ENCODE measurements at regions not wholly inside any gene's neighbourhood (a gene's known extent, or its start where the extent isn't known, plus 50 kb on each side); places are given as distances from the start of the nearest gene placed in this dataset.

DNA sequence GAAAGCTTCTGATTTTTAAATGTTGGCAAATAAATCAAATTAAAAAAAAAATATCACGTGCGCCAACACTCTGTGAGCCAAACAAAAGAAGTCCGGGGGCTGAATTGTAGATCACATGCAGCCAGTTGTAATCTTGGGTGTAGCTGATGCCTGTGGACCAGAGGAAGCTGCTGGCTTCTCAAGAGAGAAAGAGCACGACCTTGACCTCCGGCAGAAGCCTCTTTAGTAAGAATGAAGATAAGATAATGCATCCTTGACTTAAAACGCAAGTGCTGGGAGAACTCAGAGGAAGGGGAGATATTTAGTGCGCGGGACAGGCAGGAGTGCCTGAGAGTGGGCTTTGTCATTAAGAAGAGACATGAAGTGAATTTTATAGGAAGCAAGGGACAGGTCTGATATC is 162.8 kb upstream of the TBX3 start:
- Histone ChIP-seq H3K4me3 (no peak overlapping the region), H3K9me3 (ENCODE audit: low read depth) (no peaks in the 10 kb centered on the region), H3K27me3 (no peaks in the 10 kb centered on the region), H3K27ac (peak overlapping the region; percentile 47), H3K4me1 (ENCODE audit: low read depth) (peaks cover 11% of the 10 kb centered on the region), H3K36me3 (no peaks in the 10 kb centered on the region)
- DNase-seq (ENCODE audit: low read depth in 1 of 2, low spot score in 1 of 2) = peak; percentile 12 to 55
- TF ChIP-seq, protein P1, sequence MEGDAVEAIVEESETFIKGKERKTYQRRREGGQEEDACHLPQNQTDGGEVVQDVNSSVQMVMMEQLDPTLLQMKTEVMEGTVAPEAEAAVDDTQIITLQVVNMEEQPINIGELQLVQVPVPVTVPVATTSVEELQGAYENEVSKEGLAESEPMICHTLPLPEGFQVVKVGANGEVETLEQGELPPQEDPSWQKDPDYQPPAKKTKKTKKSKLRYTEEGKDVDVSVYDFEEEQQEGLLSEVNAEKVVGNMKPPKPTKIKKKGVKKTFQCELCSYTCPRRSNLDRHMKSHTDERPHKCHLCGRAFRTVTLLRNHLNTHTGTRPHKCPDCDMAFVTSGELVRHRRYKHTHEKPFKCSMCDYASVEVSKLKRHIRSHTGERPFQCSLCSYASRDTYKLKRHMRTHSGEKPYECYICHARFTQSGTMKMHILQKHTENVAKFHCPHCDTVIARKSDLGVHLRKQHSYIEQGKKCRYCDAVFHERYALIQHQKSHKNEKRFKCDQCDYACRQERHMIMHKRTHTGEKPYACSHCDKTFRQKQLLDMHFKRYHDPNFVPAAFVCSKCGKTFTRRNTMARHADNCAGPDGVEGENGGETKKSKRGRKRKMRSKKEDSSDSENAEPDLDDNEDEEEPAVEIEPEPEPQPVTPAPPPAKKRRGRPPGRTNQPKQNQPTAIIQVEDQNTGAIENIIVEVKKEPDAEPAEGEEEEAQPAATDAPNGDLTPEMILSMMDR (IDR thresholded peaks at IDR 0.05; ENCODE audit: low read depth, low read length) = no peak

DNA sequence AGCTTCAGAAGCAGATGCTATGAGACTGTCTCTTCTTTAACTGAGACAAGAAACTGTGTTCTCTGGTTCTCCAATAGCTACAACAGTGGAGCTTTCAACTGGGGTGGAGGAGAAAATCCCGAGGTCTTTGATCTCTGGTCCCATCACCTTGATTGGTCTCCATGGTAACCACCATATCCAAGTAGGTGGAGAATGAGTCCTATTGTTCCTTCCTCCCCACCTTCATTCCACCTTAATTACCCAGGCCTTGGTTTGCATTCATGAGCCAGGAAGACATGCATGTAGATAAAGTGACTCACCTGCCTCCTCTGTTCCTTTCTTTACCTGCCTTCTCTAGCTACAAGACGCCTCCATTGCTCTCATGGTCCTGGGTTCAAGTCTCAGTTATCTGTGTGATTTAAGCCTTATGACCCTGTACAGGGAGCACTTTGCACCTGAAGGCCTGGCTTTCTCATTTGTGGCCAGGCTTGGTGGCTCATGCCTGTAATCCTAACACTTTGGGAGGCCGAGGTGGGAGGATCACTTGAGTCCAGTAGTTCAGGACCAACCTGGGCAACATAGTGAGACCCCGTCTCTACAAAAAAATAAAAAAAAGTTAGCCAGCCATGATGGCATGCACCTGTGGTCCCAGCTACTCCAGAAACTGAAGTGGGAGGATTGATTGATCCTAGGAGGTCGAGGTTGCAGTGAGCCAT is 157.7 kb upstream of the TBX3 start:
- Histone ChIP-seq H3K36me3 (no peaks in the 10 kb centered on the region), H3K4me3 (no peak overlapping the region), H3K27me3 (no peaks in the 10 kb centered on the region), H3K9me3 (ENCODE audit: low read depth) (no peaks in the 10 kb centered on the region), H3K27ac (no peak overlapping the region), H3K4me1 (ENCODE audit: low read depth) (peaks cover 2% of the 10 kb centered on the region)
- no peak for DNase-seq (ENCODE audit: low read depth in 1 of 2, low spot score in 1 of 2)
- TF ChIP-seq, protein P1 (IDR thresholded peaks at IDR 0.05; ENCODE audit: low read depth, low read length) = no peak

DNA sequence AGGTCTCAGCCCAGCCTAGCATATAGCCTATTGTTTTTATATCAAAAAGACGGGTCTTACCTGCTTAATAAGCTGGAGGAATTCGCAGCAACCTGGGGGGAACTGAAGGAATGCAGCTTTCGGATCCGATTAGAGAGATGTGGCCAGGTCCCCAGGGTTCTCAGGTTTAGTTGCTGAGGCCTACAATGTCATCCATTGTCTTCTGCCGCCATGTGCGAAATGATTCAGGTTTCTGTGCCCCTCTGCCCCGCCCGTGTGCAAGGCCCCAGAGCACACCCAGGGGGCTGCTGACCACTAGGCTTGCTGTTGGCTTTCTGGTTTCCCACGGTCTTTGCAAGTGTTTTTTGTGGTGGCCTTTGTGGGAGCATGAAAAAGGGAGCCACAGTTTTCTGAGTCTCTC is 154.5 kb upstream of the TBX3 start:
- H3K27me3 ChIP-seq = no peaks in the 10 kb centered on the region
- H3K4me3 ChIP-seq = no peak overlapping the region
- DNase-seq (ENCODE audit: low read depth in 1 of 2, low spot score in 1 of 2) = no peak
- no peaks in the 10 kb centered on the region for H3K36me3 ChIP-seq
- TF ChIP-seq, protein P1 (IDR thresholded peaks at IDR 0.05; ENCODE audit: low read depth, low read length) = no peak
- no peak overlapping the region for H3K27ac ChIP-seq
- no peaks in the 10 kb centered on the region for H3K9me3 ChIP-seq (ENCODE audit: low read depth)
- H3K4me1 ChIP-seq (ENCODE audit: low read depth) = no peaks in the 10 kb centered on the region

DNA sequence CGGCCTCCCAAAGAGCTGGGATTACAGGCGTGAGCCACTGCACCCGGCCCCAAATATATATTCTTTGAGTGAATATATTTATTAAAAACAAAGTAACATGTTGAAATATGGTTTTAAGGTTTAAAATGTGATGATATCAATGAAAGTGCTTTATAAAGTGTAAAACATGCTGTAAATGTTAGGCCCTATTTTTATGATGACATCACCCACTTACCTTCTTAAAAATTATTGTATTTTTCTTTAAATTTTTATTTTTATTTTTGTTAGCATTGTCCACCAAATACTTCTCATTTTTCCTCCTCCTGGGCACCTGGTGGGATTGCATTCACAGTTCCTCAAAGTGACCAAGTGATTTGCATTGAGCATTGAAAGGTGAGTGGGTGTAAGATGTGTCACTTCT is 152.6 kb upstream of the TBX3 start:
- TF ChIP-seq, protein P1 (IDR thresholded peaks at IDR 0.05; ENCODE audit: low read depth, low read length) = no peak
- no peak for DNase-seq (ENCODE audit: low read depth in 1 of 2, low spot score in 1 of 2)
- no peak overlapping the region for H3K4me3 ChIP-seq

DNA sequence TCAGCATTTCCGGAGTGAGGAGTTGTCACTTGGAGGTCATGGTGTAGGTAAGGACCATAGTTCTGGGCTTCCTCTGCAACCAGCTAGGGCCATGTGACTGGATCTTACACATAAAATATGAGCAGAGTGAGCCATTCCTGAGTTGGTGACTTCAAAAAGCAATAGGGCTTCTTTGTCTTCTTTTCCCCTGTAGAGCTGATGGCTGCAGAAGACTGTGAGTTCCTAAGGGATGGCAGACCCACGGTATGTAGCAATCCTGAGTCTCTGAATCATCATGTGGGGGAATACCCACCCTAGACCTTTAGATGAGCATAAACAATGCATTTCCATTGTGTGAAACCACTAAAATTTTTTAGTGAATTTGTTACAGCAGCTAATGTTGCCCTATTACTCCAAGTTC is 151.1 kb upstream of the TBX3 start:
- DNase-seq (ENCODE audit: low read depth in 1 of 2, low spot score in 1 of 2) = peak in 1 of 2 donors; percentile 82
- no peaks in the 10 kb centered on the region for H3K27me3 ChIP-seq
- no peak overlapping the region for H3K4me3 ChIP-seq
- TF ChIP-seq, protein P1 (IDR thresholded peaks at IDR 0.05; ENCODE audit: low read depth, low read length) = no peak
- no peaks in the 10 kb centered on the region for H3K9me3 ChIP-seq (ENCODE audit: low read depth)
- no peak overlapping the region for H3K27ac ChIP-seq
- no peaks in the 10 kb centered on the region for H3K36me3 ChIP-seq
- H3K4me1 ChIP-seq (ENCODE audit: low read depth) = no peaks in the 10 kb centered on the region

More for the DNA sequence above, 152.6 kb upstream of the TBX3 start:
- Histone ChIP-seq H3K27me3 (no peaks in the 10 kb centered on the region), H3K9me3 (ENCODE audit: low read depth) (no peaks in the 10 kb centered on the region), H3K36me3 (no peaks in the 10 kb centered on the region), H3K4me1 (ENCODE audit: low read depth) (no peaks in the 10 kb centered on the region), H3K27ac (no peak overlapping the region)
